Spleen (tissue), 7 donors: ENCODE measurements at regions not wholly inside any gene's neighbourhood (a gene's known extent, or its start where the extent isn't known, plus 50 kb on each side); places are given as distances from the start of the nearest gene placed in this dataset.

Source experiments
- POLR2A ChIP-seq, 3 donors: fragments of 450-650 bp; IDR thresholded peaks; one replicate each; pipeline ENCODE4 v1.5.1; 2017; ENCODE audit warnings: antibody characterized with exemption in 3 of 3, mild to moderate bottlenecking in 1 of 3
- POLR2AphosphoS5 ChIP-seq, 3 donors: sonication (generic); formaldehyde crosslinking; IDR thresholded peaks; one replicate each; pipeline ENCODE4 v1.5.1; 2017; ENCODE audit warnings: antibody characterized with exemption in 3 of 3
- TF ChIP-seq, protein P1 (sequence below), 11 experiments: fragments of 200-600 bp in 7 of 11; fragments of 450-650 bp in 4 of 11; sonication (generic) in 4 of 11; IDR thresholded peaks in 8 of 11; conservative IDR thresholded peaks in 3 of 11; 1 replicate in 7 of 11; 2 replicates in 4 of 11; pipeline versions ENCODE4 v1.4.0 to v1.8.0; 2016 to 2021; ENCODE audit warnings: antibody characterized with exemption in 11 of 11, inconsistent platforms in 4 of 11, mild to moderate bottlenecking in 1 of 11
- donor health status: DM: no; HTN: no; CAD: no; lungs with moderate emphysema.
- donor health status: DM: no; HTN: no; CAD: no.
- donor health status: DM: no; HTN: no; CAD: no.

DNA sequence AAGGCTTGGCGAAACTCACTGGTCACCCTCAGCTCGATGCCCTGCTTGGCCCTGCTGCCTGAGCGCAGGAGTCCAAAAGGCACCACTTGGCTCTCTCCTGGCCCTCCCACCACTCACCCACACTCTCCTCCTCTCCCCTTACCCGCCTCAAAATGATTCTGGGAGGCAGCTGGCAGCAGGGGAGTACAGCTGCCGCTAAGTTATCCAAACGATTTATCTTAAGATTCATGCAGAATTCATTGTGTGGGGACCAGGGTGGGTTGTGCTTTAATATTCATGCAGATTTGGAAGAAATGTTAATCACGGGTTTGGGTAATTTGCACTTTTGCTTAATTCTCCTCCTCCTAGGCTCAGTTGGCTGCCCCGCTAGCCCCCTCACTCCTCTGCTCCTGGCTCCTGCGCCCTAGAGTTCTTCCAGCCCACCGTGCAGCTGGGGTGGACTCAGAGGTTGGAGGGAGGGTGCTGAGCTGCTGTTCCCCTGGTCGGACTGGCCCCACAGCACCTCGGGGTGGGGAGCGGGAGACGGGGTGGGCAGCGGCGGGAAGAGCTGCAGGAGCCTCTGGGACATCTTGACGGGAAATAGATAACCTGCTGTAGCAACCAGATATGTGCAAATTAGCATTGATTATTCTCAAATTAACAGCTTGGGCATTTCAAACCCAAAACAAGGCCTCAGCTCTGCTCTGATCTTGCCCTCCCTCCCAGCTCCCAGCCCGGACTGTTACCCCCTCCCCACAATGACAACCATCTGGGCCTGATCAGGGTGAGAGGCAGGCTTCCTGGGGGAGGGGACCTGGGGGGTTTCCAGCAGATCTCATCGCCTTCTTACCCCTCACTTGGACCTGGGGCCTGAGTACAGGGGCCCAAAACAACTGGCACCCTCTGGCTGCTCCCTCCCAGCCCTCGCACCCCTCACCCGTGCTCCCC is 122.6 kb upstream of the RPL38 start:
- TF ChIP-seq, protein P1, sequence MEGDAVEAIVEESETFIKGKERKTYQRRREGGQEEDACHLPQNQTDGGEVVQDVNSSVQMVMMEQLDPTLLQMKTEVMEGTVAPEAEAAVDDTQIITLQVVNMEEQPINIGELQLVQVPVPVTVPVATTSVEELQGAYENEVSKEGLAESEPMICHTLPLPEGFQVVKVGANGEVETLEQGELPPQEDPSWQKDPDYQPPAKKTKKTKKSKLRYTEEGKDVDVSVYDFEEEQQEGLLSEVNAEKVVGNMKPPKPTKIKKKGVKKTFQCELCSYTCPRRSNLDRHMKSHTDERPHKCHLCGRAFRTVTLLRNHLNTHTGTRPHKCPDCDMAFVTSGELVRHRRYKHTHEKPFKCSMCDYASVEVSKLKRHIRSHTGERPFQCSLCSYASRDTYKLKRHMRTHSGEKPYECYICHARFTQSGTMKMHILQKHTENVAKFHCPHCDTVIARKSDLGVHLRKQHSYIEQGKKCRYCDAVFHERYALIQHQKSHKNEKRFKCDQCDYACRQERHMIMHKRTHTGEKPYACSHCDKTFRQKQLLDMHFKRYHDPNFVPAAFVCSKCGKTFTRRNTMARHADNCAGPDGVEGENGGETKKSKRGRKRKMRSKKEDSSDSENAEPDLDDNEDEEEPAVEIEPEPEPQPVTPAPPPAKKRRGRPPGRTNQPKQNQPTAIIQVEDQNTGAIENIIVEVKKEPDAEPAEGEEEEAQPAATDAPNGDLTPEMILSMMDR (IDR thresholded peaks at IDR 0.05 in 8 of 11, conservative IDR thresholded peaks at IDR 0.05 in 3 of 11): no peak
- no peak for TF ChIP-seq POLR2A (IDR thresholded peaks at IDR 0.05)
- TF ChIP-seq POLR2AphosphoS5 (IDR thresholded peaks at IDR 0.05): no peak
